ENCODE measurements at regions not wholly inside any gene's neighbourhood (a gene's known extent, or its start where the extent isn't known, plus 50 kb on each side); places are given as distances from the start of the nearest gene placed in this dataset.
A peak's percentile ranks its signal among the peaks of the same experiment; 100 is the strongest.
"Not testable (repeated sequence)": the region's sequence is repeated elsewhere in the genome, so short reads cannot be mapped to it uniquely, and the experiment has no call there.

GRCh38 chr20:56779452-56780143, 150.5 kb downstream of the TFAP2C start:
- Histone ChIP-seq H3K4me1 (ENCODE audit: control insufficient read depth in 2 of 3, insufficient read depth in 2 of 3, low read depth in 1 of 3, low read length in 3 of 3) (no peaks in the 10 kb centered on the region), H3K4me3 (ENCODE audit: low read length in 3 of 3) (no peak overlapping the region), H3K9me3 (ENCODE audit: control insufficient read depth in 2 of 3, insufficient read depth in 1 of 3, low read length in 3 of 3) (no peaks in the 10 kb centered on the region), H3K27me3 (ENCODE audit: control insufficient read depth, insufficient read depth, low read length) (no peaks in the 10 kb centered on the region), H3K27ac (ENCODE audit: low read depth in 2 of 2, low read length in 2 of 2) (no peak overlapping the region), H3K36me3 (ENCODE audit: control insufficient read depth in 2 of 3, insufficient read depth in 3 of 3, low read length in 3 of 3) (no peaks in the 10 kb centered on the region), H3K9ac (ENCODE audit: low read length in 3 of 3) (no peak overlapping the region)
- TF ChIP-seq, protein P1, sequence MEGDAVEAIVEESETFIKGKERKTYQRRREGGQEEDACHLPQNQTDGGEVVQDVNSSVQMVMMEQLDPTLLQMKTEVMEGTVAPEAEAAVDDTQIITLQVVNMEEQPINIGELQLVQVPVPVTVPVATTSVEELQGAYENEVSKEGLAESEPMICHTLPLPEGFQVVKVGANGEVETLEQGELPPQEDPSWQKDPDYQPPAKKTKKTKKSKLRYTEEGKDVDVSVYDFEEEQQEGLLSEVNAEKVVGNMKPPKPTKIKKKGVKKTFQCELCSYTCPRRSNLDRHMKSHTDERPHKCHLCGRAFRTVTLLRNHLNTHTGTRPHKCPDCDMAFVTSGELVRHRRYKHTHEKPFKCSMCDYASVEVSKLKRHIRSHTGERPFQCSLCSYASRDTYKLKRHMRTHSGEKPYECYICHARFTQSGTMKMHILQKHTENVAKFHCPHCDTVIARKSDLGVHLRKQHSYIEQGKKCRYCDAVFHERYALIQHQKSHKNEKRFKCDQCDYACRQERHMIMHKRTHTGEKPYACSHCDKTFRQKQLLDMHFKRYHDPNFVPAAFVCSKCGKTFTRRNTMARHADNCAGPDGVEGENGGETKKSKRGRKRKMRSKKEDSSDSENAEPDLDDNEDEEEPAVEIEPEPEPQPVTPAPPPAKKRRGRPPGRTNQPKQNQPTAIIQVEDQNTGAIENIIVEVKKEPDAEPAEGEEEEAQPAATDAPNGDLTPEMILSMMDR (IDR thresholded peaks at IDR 0.05; ENCODE audit: borderline replicate concordance, extremely low read depth, insufficient read depth), result no peak
- intact Hi-C loops (cut with DNase I), result no loop called here
- DNase-seq, result peak in 1 of 5 donors; percentile 57
- no peak for FAIRE-seq

DNA sequence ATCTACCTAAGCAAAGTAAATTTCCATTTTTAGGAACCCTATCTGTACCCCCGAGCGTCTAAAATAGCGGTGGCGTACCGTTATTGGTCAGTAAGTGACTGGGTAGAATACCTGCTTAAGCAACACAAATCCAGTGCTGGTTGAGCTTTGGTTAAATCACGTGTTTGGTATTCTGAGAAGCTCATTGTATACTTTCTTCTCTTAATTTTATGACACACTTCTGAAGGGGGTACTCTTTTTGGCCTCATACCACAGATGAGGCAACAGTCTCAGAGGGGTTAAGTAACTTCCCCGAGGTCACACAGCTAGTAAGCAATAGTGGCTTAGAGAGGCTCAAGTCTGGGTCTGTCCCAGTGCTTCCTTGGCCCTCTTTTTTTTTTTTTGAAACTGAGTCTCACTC, 151.2 kb downstream of the TFAP2C start:
- no peaks in the 10 kb centered on the region for H3K27me3 ChIP-seq (ENCODE audit: control insufficient read depth, insufficient read depth, low read length)
- TF ChIP-seq, protein P1 (IDR thresholded peaks at IDR 0.05; ENCODE audit: borderline replicate concordance, extremely low read depth, insufficient read depth), result no peak
- no peak overlapping the region for H3K9ac ChIP-seq (ENCODE audit: low read length in 3 of 3)
- no peak for FAIRE-seq
- H3K4me1 ChIP-seq (ENCODE audit: control insufficient read depth in 2 of 3, insufficient read depth in 2 of 3, low read depth in 1 of 3, low read length in 3 of 3), result no peaks in the 10 kb centered on the region
- no peaks in the 10 kb centered on the region for H3K36me3 ChIP-seq (ENCODE audit: control insufficient read depth in 2 of 3, insufficient read depth in 3 of 3, low read length in 3 of 3)
- no peak overlapping the region for H3K4me3 ChIP-seq (ENCODE audit: low read length in 3 of 3)
- no peak for DNase-seq
- intact Hi-C loops (cut with DNase I), result no loop called here
- H3K27ac ChIP-seq (ENCODE audit: low read depth in 2 of 2, low read length in 2 of 2), result no peak overlapping the region
- H3K9me3 ChIP-seq (ENCODE audit: control insufficient read depth in 2 of 3, insufficient read depth in 1 of 3, low read length in 3 of 3), result no peaks in the 10 kb centered on the region

- no peak for FAIRE-seq
- TF ChIP-seq, protein P1 (IDR thresholded peaks at IDR 0.05; ENCODE audit: borderline replicate concordance, extremely low read depth, insufficient read depth), result no peak
- Histone ChIP-seq H3K4me3 (ENCODE audit: low read length in 3 of 3) (no peak overlapping the region), H3K27ac (ENCODE audit: low read depth in 2 of 2, low read length in 2 of 2) (no peak overlapping the region), H3K27me3 (ENCODE audit: control insufficient read depth, insufficient read depth, low read length) (no peaks in the 10 kb centered on the region), H3K36me3 (ENCODE audit: control insufficient read depth in 2 of 3, insufficient read depth in 3 of 3, low read length in 3 of 3) (no peaks in the 10 kb centered on the region), H3K4me1 (ENCODE audit: control insufficient read depth in 2 of 3, insufficient read depth in 2 of 3, low read depth in 1 of 3, low read length in 3 of 3) (no peaks in the 10 kb centered on the region), H3K9ac (ENCODE audit: low read length in 3 of 3) (no peak overlapping the region), H3K9me3 (ENCODE audit: control insufficient read depth in 2 of 3, insufficient read depth in 1 of 3, low read length in 3 of 3) (no peaks in the 10 kb centered on the region)
- intact Hi-C loops (cut with DNase I), result no loop called here
- DNase-seq, result no peak
Measured at GRCh38 chr20:56781108-56781739, 152.1 kb downstream of the TFAP2C start.

GRCh38 chr20:56781987-56782560, 153.0 kb downstream of the TFAP2C start:
- H3K9ac ChIP-seq (ENCODE audit: low read length in 3 of 3); DNase-seq; H3K36me3 ChIP-seq (ENCODE audit: control insufficient read depth in 2 of 3, insufficient read depth in 3 of 3, low read length in 3 of 3); intact Hi-C loops (cut with DNase I); H3K4me1 ChIP-seq (ENCODE audit: control insufficient read depth in 2 of 3, insufficient read depth in 2 of 3, low read depth in 1 of 3, low read length in 3 of 3); H3K27ac ChIP-seq (ENCODE audit: low read depth in 2 of 2, low read length in 2 of 2); FAIRE-seq; H3K4me3 ChIP-seq (ENCODE audit: low read length in 3 of 3); H3K9me3 ChIP-seq (ENCODE audit: control insufficient read depth in 2 of 3, insufficient read depth in 1 of 3, low read length in 3 of 3); H3K27me3 ChIP-seq (ENCODE audit: control insufficient read depth, insufficient read depth, low read length): not testable (repeated sequence)

GRCh38 chr20:56782814-56783213, 153.7 kb downstream of the TFAP2C start:
- intact Hi-C loops (cut with DNase I), result not testable (repeated sequence)

More at GRCh38 chr20:56782814-56783213, 153.7 kb downstream of the TFAP2C start:
- H3K36me3 ChIP-seq (ENCODE audit: control insufficient read depth in 2 of 3, insufficient read depth in 3 of 3, low read length in 3 of 3); H3K9ac ChIP-seq (ENCODE audit: low read length in 3 of 3); H3K27ac ChIP-seq (ENCODE audit: low read depth in 2 of 2, low read length in 2 of 2); H3K4me1 ChIP-seq (ENCODE audit: control insufficient read depth in 2 of 3, insufficient read depth in 2 of 3, low read depth in 1 of 3, low read length in 3 of 3); H3K9me3 ChIP-seq (ENCODE audit: control insufficient read depth in 2 of 3, insufficient read depth in 1 of 3, low read length in 3 of 3); H3K27me3 ChIP-seq (ENCODE audit: control insufficient read depth, insufficient read depth, low read length); DNase-seq; H3K4me3 ChIP-seq (ENCODE audit: low read length in 3 of 3); FAIRE-seq: not testable (repeated sequence)

Data from kidney (tissue), 13 donors.